Endothelial cell of umbilical vein (primary cell): ENCODE measurements at regions not wholly inside any gene's neighbourhood (a gene's known extent, or its start where the extent isn't known, plus 50 kb on each side); places are given as distances from the start of the nearest gene placed in this dataset.

ENCODE experiments used
- EZH2 ChIP-seq: IDR thresholded peaks from 2 replicates; pipeline ENCODE4 v1.6.1; 2012; ENCODE audit warnings: borderline replicate concordance, low read depth, mild to moderate bottlenecking, moderate library complexity, low read length, inconsistent platforms; ENCODE audit not compliant: severe bottlenecking
- GATA2 ChIP-seq: IDR thresholded peaks from 2 replicates; pipeline ENCODE4 v1.7.0; 2011; ENCODE audit warnings: low read depth, mild to moderate bottlenecking, moderate library complexity, mixed read lengths, low read length; ENCODE audit not compliant: insufficient read length, insufficient read depth
- MAX ChIP-seq: IDR thresholded peaks from 2 replicates; pipeline ENCODE4 v1.6.1; 2011; ENCODE audit not compliant: insufficient read depth, insufficient read length
- MYC ChIP-seq: IDR thresholded peaks from one replicate; pipeline ENCODE4 v1.6.1; 2011; ENCODE audit warnings: mild to moderate bottlenecking, low read depth, low read length
- POLR2A ChIP-seq: IDR thresholded peaks from 2 replicates; pipeline ENCODE4 v1.6.1; 2012; ENCODE audit warnings: low read depth, mild to moderate bottlenecking, control low read depth, low read length
- TF ChIP-seq, protein P1 (sequence below), 2 donors: IDR thresholded peaks; 1 replicate in 1 of 2; 2 replicates in 1 of 2; pipeline ENCODE4 v1.5.1; 2011; ENCODE audit warnings: low read length in 2 of 2, mild to moderate bottlenecking in 2 of 2, moderate library complexity in 2 of 2, control low read depth in 1 of 2, inconsistent platforms in 1 of 2, low read depth in 1 of 2; ENCODE audit not compliant: insufficient read depth in 1 of 2; ENCODE audit errors: extremely low read depth in 1 of 2

- TF ChIP-seq POLR2A (no peak), EZH2 (no peak), GATA2 (no peak), MAX (no peak), MYC (no peak)
- TF ChIP-seq, protein P1, sequence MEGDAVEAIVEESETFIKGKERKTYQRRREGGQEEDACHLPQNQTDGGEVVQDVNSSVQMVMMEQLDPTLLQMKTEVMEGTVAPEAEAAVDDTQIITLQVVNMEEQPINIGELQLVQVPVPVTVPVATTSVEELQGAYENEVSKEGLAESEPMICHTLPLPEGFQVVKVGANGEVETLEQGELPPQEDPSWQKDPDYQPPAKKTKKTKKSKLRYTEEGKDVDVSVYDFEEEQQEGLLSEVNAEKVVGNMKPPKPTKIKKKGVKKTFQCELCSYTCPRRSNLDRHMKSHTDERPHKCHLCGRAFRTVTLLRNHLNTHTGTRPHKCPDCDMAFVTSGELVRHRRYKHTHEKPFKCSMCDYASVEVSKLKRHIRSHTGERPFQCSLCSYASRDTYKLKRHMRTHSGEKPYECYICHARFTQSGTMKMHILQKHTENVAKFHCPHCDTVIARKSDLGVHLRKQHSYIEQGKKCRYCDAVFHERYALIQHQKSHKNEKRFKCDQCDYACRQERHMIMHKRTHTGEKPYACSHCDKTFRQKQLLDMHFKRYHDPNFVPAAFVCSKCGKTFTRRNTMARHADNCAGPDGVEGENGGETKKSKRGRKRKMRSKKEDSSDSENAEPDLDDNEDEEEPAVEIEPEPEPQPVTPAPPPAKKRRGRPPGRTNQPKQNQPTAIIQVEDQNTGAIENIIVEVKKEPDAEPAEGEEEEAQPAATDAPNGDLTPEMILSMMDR (IDR thresholded peaks at IDR 0.05; ENCODE audit: extremely low read depth in 1 of 2, insufficient read depth in 1 of 2, low read depth in 1 of 2, low read length in 2 of 2) = no peak
Observed at GRCh38 chr2:21428754-21429153, 305.0 kb downstream of the TDRD15 start.
